MM.1S (cell line): ENCODE measurements at regions not wholly inside any gene's neighbourhood (a gene's known extent, or its start where the extent isn't known, plus 50 kb on each side); places are given as distances from the start of the nearest gene placed in this dataset.

Source experiments
- EZH2 ChIP-seq: fragments of 300-600 bp; sonication (generic); optimal IDR thresholded peaks from 2 replicates; pipeline ENCODE3; 2017; ENCODE audit warnings: low read depth, mild to moderate bottlenecking, antibody characterized with exemption, low read length, mixed read lengths
- TF ChIP-seq, protein P1 (sequence below): fragments of 300-600 bp; sonication (generic); IDR thresholded peaks from 2 replicates; pipeline ENCODE4 v1.5.1; 2016; ENCODE audit warnings: antibody characterized with exemption, low read length, mixed read lengths

DNA sequence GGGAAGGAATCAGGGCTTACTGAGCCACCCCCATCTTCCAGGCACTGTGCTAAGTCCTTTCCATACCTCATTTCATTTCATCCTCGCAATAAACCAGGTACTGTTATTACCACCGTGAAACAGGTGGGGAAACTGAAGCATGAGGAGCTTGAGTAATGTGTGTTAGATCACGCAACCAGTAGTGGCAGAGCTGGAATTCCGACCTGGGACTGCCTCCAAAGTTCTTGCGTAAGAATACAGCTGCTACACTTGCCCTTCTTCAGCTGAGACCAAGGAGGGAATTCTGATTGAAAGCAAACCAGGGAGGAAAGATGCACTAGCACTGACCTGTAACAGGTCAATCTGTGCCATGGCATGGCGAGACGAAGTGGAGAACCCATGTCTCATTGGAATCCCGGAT is 113.4 kb upstream of the MSX2 start:
- TF ChIP-seq, protein P1, sequence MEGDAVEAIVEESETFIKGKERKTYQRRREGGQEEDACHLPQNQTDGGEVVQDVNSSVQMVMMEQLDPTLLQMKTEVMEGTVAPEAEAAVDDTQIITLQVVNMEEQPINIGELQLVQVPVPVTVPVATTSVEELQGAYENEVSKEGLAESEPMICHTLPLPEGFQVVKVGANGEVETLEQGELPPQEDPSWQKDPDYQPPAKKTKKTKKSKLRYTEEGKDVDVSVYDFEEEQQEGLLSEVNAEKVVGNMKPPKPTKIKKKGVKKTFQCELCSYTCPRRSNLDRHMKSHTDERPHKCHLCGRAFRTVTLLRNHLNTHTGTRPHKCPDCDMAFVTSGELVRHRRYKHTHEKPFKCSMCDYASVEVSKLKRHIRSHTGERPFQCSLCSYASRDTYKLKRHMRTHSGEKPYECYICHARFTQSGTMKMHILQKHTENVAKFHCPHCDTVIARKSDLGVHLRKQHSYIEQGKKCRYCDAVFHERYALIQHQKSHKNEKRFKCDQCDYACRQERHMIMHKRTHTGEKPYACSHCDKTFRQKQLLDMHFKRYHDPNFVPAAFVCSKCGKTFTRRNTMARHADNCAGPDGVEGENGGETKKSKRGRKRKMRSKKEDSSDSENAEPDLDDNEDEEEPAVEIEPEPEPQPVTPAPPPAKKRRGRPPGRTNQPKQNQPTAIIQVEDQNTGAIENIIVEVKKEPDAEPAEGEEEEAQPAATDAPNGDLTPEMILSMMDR = no peak
- no peak for TF ChIP-seq EZH2
